GM23248 (cell line): ENCODE measurements at regions not wholly inside any gene's neighbourhood (a gene's known extent, or its start where the extent isn't known, plus 50 kb on each side); places are given as distances from the start of the nearest gene placed in this dataset.

Experiments used
- EZH2 ChIP-seq: fragments of 200-600 bp; sonication (generic); IDR thresholded peaks from 2 replicates; pipeline ENCODE4 v1.6.1; 2018; ENCODE audit warnings: antibody characterized with exemption, mild to moderate bottlenecking; ENCODE audit not compliant: insufficient read depth, poor library complexity, severe bottlenecking
- EZH2phosphoT487 ChIP-seq: fragments of 200-600 bp; sonication (generic); IDR thresholded peaks from 2 replicates; pipeline ENCODE4 v1.6.1; 2018; ENCODE audit warnings: antibody characterized with exemption, moderate library complexity, mild to moderate bottlenecking, low read depth; ENCODE audit not compliant: insufficient read depth

DNA sequence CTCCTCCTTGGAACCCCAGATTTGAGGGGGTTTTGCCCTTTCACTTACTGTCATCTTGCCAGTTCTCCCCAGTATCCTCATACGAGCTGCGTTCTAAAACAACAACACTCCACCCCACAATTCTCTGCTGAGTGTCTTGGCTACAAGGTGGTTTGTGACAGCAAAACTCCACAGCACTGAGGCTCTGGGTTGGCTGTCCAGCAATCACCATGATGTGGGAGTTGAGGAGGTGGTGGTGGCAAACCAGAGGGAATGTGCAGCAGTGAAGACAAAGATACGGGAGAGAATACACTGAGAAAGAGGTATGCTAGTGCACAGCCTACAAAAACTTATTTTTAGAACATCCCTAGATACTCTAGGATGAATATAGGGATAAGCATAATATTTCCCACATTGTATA is 335.0 kb downstream of the C11orf87 start:
- TF ChIP-seq EZH2 (no peak), EZH2phosphoT487 (no peak)
